Tibial artery (tissue), 4 donors: ENCODE measurements at regions not wholly inside any gene's neighbourhood (a gene's known extent, or its start where the extent isn't known, plus 50 kb on each side); places are given as distances from the start of the nearest gene placed in this dataset.

Experiments
- DNase-seq, 2 donors: peaks; one replicate each; pipeline ENCODE4 v3.0.0-alpha.2; 2019
- H3K27ac ChIP-seq, 2 donors: fragments of 200-600 bp; sonication (generic) in 1 of 2; 1 replicate in 1 of 2; 2 replicates in 1 of 2; pipeline ENCODE4 v1.5.1; 2018 to 2019; ENCODE audit warnings: mild to moderate bottlenecking in 1 of 2
- H3K27me3 ChIP-seq, 2 donors: fragments of 200-600 bp; sonication (generic) in 1 of 2; one replicate each; pipeline versions ENCODE4 v1.5.1 to v1.6.0; 2016 to 2019
- H3K36me3 ChIP-seq, 3 donors: fragments of 200-600 bp; sonication (generic) in 2 of 3; one replicate each; pipeline ENCODE4 v1.5.1; 2016 to 2019; ENCODE audit warnings: mild to moderate bottlenecking in 2 of 3
- H3K4me1 ChIP-seq, 4 donors: fragments of 200-600 bp; sonication (generic) in 2 of 4; 1 replicate in 3 of 4; 2 replicates in 1 of 4; pipeline ENCODE4 v1.5.1; 2016 to 2019
- H3K4me3 ChIP-seq, 2 donors: fragments of 200-600 bp; sonication (generic) in 1 of 2; 1 replicate in 1 of 2; 2 replicates in 1 of 2; pipeline ENCODE4 v1.5.1; 2018 to 2019; ENCODE audit warnings: mild to moderate bottlenecking in 2 of 2
- H3K9me3 ChIP-seq, 3 donors: fragments of 200-600 bp; sonication (generic) in 1 of 3; one replicate each; pipeline ENCODE4 v1.5.1; 2016 to 2019
- intact Hi-C: fragments of 100-400 bp; cut with DNase I; formaldehyde crosslinking; loops from one replicate; pipeline ENCODE4 v1.15.0; 2023; ENCODE audit warnings: low total_unique reads
- TF ChIP-seq, protein P1 (sequence below), 2 experiments: fragments of 200-600 bp in 1 of 2; fragments of 450-650 bp in 1 of 2; IDR thresholded peaks; one replicate each; pipeline ENCODE4 v1.5.1; 2017 to 2019; ENCODE audit warnings: antibody characterized with exemption in 2 of 2, mild to moderate bottlenecking in 1 of 2, moderate library complexity in 1 of 2

DNA sequence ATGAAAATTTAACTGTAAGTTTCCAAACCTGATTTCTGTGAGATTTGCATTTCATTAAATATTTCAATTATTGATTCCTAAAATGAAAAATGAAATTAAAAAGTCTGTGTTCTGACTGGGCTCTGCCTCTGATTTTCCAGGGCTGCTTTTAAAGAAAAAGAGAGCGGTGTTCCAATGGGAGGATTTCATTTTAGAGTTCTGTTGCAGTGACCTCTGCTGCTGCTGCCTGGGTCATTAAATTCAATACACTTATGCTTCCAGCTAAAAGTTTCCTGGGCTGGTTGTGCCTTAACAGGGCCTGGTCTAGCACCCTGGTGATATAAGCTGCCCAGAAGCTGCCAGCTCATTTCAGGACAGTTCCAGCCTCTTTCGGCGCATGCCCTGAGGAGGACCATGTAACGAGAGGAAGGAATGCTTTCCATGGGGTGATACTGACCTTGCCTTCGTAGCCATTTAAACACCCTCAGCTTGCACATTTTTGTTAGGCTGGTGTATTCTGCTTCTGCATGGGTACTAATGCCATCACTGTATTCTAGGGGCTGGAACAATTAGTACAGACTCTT is 93.3 kb downstream of the TMEM174 start:
- Histone ChIP-seq H3K9me3 (no peaks in the 10 kb centered on the region), H3K4me3 (no peak overlapping the region), H3K4me1 (no peaks in the 10 kb centered on the region), H3K27ac (no peak overlapping the region), H3K36me3 (no peaks in the 10 kb centered on the region), H3K27me3 (peaks cover 0 to 5% of the 10 kb centered on the region in 2 donors)
- TF ChIP-seq, protein P1, sequence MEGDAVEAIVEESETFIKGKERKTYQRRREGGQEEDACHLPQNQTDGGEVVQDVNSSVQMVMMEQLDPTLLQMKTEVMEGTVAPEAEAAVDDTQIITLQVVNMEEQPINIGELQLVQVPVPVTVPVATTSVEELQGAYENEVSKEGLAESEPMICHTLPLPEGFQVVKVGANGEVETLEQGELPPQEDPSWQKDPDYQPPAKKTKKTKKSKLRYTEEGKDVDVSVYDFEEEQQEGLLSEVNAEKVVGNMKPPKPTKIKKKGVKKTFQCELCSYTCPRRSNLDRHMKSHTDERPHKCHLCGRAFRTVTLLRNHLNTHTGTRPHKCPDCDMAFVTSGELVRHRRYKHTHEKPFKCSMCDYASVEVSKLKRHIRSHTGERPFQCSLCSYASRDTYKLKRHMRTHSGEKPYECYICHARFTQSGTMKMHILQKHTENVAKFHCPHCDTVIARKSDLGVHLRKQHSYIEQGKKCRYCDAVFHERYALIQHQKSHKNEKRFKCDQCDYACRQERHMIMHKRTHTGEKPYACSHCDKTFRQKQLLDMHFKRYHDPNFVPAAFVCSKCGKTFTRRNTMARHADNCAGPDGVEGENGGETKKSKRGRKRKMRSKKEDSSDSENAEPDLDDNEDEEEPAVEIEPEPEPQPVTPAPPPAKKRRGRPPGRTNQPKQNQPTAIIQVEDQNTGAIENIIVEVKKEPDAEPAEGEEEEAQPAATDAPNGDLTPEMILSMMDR (IDR thresholded peaks at IDR 0.05) = no peak
- DNase-seq = no peak
- intact Hi-C loops = no loop called here

GRCh38 chr5:73265641-73266040 is 92.6 kb downstream of the TMEM174 start:
- H3K9me3 ChIP-seq = no peaks in the 10 kb centered on the region
- TF ChIP-seq, protein P1 (IDR thresholded peaks at IDR 0.05) = no peak

DNA sequence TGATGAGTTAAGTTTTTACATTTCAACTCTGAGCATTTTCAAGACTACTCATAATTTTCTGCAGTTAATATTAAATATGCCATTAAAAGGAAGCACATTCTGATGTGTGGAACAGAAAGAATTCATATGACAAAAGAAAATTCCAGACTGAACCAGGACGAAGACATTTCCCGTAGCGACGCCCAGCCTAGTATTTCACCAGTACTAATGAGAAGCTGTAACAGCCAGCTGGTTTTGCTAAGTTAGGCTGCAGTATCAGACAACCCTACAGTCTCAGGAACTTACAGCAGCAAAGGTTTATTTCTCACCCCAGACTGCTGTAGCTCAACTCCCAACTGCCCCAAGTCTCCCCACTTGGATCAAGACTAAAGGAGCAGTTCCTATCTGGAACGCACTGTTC is 91.6 kb downstream of the TMEM174 start:
- H3K9me3 ChIP-seq = no peaks in the 10 kb centered on the region
- no peak overlapping the region for H3K4me3 ChIP-seq
- H3K27me3 ChIP-seq = no peaks in the 10 kb centered on the region
- no peak for DNase-seq
- H3K4me1 ChIP-seq = no peaks in the 10 kb centered on the region
- H3K27ac ChIP-seq = no peak overlapping the region
- TF ChIP-seq, protein P1 (IDR thresholded peaks at IDR 0.05) = no peak
- no peaks in the 10 kb centered on the region for H3K36me3 ChIP-seq
- intact Hi-C loops = no loop called here

More at GRCh38 chr5:73265641-73266040, 92.6 kb downstream of the TMEM174 start:
- DNase-seq = no peak
- intact Hi-C loops = no loop called here
- Histone ChIP-seq H3K4me3 (no peak overlapping the region), H3K27ac (no peak overlapping the region), H3K4me1 (no peaks in the 10 kb centered on the region), H3K36me3 (no peaks in the 10 kb centered on the region), H3K27me3 (peaks cover 0 to 1% of the 10 kb centered on the region in 2 donors)

DNA sequence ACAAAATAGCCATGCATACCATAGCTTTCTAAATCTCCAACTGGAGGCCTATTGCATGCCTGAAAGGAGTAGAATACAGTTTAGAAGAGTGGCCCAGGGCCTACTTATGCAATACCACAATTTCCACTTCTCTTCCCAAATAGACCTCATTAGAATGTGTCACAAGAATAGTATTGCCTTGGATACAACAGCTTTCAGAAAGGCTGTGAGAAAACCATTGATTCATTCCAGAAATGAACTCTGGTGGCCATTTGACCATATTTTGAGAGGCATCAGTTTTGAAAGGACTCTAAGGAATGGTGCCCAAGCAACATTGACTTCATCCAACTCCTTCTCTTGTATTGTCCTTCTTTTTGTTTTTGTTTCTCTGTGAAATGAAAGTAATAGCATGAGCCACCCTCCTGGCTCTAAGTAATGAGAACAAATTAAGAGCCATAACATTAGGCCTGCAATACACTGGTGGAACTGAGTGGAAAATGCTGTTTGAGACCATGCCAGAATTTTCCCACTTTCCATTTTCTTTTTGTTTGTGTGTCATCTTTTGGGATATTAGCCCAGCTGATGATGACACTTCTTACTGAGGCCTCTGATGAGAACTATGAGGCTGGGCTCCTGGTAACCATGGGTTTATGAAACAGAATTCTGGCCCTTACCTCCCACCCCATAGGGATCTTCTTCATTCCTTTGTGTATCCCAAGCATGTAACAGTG is 90.2 kb downstream of the TMEM174 start:
- intact Hi-C loops = no loop called here
- H3K27ac ChIP-seq = no peak overlapping the region
- H3K4me1 ChIP-seq = no peaks in the 10 kb centered on the region
- TF ChIP-seq, protein P1 (IDR thresholded peaks at IDR 0.05) = no peak
- no peaks in the 10 kb centered on the region for H3K27me3 ChIP-seq
- no peaks in the 10 kb centered on the region for H3K36me3 ChIP-seq
- H3K9me3 ChIP-seq = no peaks in the 10 kb centered on the region
- no peak for DNase-seq
- H3K4me3 ChIP-seq = no peak overlapping the region

- H3K4me1 ChIP-seq = no peaks in the 10 kb centered on the region
- H3K27ac ChIP-seq = no peak overlapping the region
- H3K9me3 ChIP-seq = peaks cover 0 to 5% (median 4%) of the 10 kb centered on the region in 3 donors
- no peaks in the 10 kb centered on the region for H3K36me3 ChIP-seq
- DNase-seq = no peak
- H3K4me3 ChIP-seq = no peak overlapping the region
- peaks cover 0 to 3% of the 10 kb centered on the region in 2 donors for H3K27me3 ChIP-seq
- intact Hi-C loops = no loop called here
- TF ChIP-seq, protein P1 (IDR thresholded peaks at IDR 0.05) = no peak
Observed at GRCh38 chr5:73256862-73257261, 83.9 kb downstream of the TMEM174 start.
